ENCODE measurements at regions not wholly inside any gene's neighbourhood (a gene's known extent, or its start where the extent isn't known, plus 50 kb on each side); places are given as distances from the start of the nearest gene placed in this dataset.

DNA sequence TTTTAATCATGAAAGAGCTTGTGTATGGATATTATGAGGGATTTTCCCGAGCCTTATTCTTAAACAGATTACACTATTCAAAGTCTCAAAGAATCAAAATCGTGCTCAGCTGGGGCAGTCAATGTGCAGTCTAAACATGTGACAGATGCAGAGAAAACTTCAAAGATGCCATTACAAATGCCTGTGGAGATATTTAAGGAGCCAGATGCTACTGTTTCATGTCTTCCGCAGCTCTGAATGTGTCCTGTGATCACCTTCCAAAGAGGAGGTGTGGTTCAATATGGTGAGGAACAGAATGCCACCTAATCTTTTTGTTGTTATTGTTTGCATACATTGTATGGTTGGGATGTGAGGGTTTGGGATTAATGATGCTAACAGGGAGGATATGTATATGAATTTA, 593.3 kb upstream of the ARRDC3 start:
- TF ChIP-seq GATA2 (IDR thresholded peaks at IDR 0.05; ENCODE audit: low read depth, low read length) = no peak
- TF ChIP-seq GATA3 (IDR thresholded peaks at IDR 0.05; ENCODE audit: low read depth, low read length) = no peak
